ENCODE measurements at regions not wholly inside any gene's neighbourhood (a gene's known extent, or its start where the extent isn't known, plus 50 kb on each side); places are given as distances from the start of the nearest gene placed in this dataset.

GRCh38 chr14:65179918-65180724 lies 77.8 kb upstream of the MAX start:
- Histone ChIP-seq H3K4me1 (ENCODE audit: low read depth) (no peaks in the 10 kb centered on the region), H3K27me3 (no peaks in the 10 kb centered on the region), H3K27ac (no peak overlapping the region), H3K4me3 (no peak overlapping the region), H3K36me3 (no peaks in the 10 kb centered on the region), H3K9me3 (ENCODE audit: low read depth) (no peaks in the 10 kb centered on the region)
- no peak for TF ChIP-seq CTCF (IDR thresholded peaks at IDR 0.05; ENCODE audit: low read depth, low read length)
- DNase-seq (ENCODE audit: low read depth in 1 of 2, low spot score in 1 of 2): peak in 1 of 2 donors; percentile 89

- no peak overlapping the region for H3K4me3 ChIP-seq
Observed at GRCh38 chr14:65180725-65181025, 78.4 kb upstream of the MAX start.

GRCh38 chr14:65184032-65184764 lies 81.9 kb upstream of the MAX start:
- H3K4me1 ChIP-seq (ENCODE audit: low read depth): no peaks in the 10 kb centered on the region
- DNase-seq (ENCODE audit: low read depth in 1 of 2, low spot score in 1 of 2): no peak
- no peaks in the 10 kb centered on the region for H3K27me3 ChIP-seq
- H3K4me3 ChIP-seq: no peak overlapping the region
- no peak for TF ChIP-seq CTCF (IDR thresholded peaks at IDR 0.05; ENCODE audit: low read depth, low read length)
- no peak overlapping the region for H3K27ac ChIP-seq
- no peaks in the 10 kb centered on the region for H3K9me3 ChIP-seq (ENCODE audit: low read depth)
- H3K36me3 ChIP-seq: no peaks in the 10 kb centered on the region

More at GRCh38 chr14:65180725-65181025, 78.4 kb upstream of the MAX start:
- no peak for TF ChIP-seq CTCF (IDR thresholded peaks at IDR 0.05; ENCODE audit: low read depth, low read length)
- H3K9me3 ChIP-seq (ENCODE audit: low read depth): no peaks in the 10 kb centered on the region
- no peak for DNase-seq (ENCODE audit: low read depth in 1 of 2, low spot score in 1 of 2)
- H3K27ac ChIP-seq: no peak overlapping the region
- no peaks in the 10 kb centered on the region for H3K4me1 ChIP-seq (ENCODE audit: low read depth)
- no peaks in the 10 kb centered on the region for H3K36me3 ChIP-seq
- no peaks in the 10 kb centered on the region for H3K27me3 ChIP-seq

DNA sequence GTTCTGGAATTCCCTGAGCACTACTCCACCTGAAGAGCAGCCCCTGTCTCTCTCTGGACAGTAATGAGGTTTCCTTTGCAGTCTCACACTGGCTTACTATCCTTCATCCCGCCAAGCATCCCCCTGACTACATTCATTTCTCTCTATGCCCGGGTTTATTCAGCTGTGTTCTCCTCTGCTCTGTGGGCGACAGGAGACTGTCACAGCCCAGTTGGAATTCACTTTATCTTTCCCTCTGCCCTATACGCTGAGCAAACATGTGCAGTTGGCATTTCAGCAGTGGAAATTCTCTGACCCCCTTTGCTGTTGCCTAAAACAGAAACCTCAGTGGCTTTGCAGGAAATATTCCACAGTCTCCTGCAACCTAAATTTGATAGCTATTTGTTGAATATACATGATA lies 83.5 kb upstream of the MAX start:
- H3K36me3 ChIP-seq: no peaks in the 10 kb centered on the region
- no peaks in the 10 kb centered on the region for H3K27me3 ChIP-seq
- H3K9me3 ChIP-seq (ENCODE audit: low read depth): no peaks in the 10 kb centered on the region
- DNase-seq (ENCODE audit: low read depth in 1 of 2, low spot score in 1 of 2): no peak
- no peak for TF ChIP-seq CTCF (IDR thresholded peaks at IDR 0.05; ENCODE audit: low read depth, low read length)
- no peak overlapping the region for H3K27ac ChIP-seq
- no peaks in the 10 kb centered on the region for H3K4me1 ChIP-seq (ENCODE audit: low read depth)
- no peak overlapping the region for H3K4me3 ChIP-seq

DNA sequence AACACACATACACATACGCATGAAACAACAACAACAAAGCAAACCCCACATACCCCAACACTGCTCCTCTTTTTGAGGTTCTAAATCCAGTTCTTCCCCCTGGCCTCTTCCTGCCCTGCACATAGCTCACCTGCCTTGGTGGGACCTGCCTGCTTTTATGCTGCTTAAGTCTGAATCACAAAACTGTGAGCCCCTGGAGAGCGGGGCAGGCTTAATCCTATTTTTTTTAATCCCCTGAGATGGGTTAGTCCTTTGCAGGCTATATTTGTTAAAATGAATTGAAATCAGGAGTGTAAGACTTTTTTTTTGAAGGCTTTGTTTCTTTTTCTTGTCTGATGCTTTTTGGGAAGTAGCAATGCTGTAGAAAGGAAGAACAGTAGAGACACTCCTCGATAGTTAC lies 84.6 kb upstream of the MAX start:
- H3K27me3 ChIP-seq: no peaks in the 10 kb centered on the region
- no peak for TF ChIP-seq CTCF (IDR thresholded peaks at IDR 0.05; ENCODE audit: low read depth, low read length)
- no peaks in the 10 kb centered on the region for H3K9me3 ChIP-seq (ENCODE audit: low read depth)
- H3K36me3 ChIP-seq: no peaks in the 10 kb centered on the region
- no peak overlapping the region for H3K4me3 ChIP-seq
- H3K4me1 ChIP-seq (ENCODE audit: low read depth): no peaks in the 10 kb centered on the region
- H3K27ac ChIP-seq: no peak overlapping the region
- DNase-seq (ENCODE audit: low read depth in 1 of 2, low spot score in 1 of 2): no peak

All from cardiac muscle cell (in vitro differentiated cells and primary cell).